Hindlimb muscle (tissue), 1 donor: ENCODE measurements at regions not wholly inside any gene's neighbourhood (a gene's known extent, or its start where the extent isn't known, plus 50 kb on each side); places are given as distances from the start of the nearest gene placed in this dataset.

Experiments
- DNase-seq: peaks from one replicate; pipeline ENCODE4 v3.0.0-alpha.2; 2013

DNA sequence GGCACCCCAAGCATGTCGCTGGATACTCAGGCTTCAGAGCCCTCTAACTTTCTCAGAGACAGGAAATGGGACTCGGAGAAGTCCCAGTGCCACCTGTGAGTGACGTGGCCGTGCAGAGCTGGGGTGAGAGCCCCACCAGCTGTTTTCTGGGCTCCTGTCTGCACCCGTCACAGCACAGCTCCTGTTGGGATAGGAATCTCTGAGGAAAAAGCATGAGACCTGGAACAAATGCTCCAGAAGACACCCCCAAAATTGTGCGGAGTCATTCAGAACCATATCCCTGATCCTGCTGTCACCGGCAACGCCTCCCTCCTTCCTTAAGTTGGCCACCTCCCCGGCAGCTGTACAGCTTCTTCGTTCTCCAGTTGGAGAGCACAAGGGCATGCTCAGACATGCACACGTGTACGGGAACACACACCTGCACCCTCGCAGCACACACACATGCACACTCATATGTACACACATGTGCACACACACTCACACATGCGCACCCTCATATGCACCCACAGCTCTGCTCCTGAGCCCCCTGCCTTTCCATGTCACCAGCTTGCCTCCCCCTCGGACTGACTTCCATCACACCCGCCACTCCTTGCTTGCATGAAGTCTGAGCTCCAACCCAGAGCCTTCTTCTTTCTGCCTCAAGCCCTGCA, 1430.0 kb downstream of the BRD1 start:
- DNase-seq, result no peak

GRCh38 chr22:48396785-48397530, 1430.7 kb downstream of the BRD1 start:
- DNase-seq, result no peak

- DNase-seq, result no peak
These were observed 1431.4 kb downstream of the BRD1 start for GRCh38 chr22:48396091-48396784.

DNA sequence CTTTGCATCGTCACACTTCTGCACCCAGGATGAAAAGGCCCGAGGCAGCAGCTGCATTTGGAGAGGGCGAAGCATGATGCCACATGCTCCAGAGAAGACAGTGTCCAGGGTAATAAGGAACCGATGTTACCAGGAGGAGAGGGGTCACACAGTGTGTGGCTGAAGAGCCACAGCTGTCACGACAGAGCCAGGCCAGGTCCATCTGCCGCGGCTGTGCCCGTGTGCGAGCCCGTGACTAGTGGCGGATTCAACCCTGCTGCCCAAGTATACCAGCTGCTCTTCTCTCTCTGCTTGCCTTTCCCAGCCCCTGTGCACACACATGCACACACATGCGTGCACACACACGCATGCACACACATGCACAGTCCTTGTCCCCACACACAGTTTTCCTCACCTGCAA, 1432.5 kb downstream of the BRD1 start:
- DNase-seq, result no peak

DNA sequence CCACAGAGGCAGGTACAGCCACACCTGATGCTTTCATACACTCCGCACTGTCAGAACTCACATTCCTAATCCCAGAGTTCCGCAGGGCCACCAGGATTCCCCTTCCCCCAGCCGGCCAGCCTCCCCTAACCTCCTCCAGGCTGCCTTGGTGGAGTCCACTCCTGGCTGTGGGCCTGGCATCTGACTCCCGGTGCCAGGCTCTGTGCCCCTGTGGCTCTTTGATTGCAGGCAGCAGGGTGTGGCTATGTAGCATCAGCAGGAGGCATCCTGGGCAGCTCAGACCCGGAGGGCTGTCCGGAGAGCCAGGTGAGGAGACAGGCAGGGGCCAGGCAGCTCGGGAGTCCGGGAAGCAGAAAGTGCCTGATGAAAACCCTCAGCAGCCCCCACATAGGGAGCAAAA, 1432.9 kb downstream of the BRD1 start:
- no peak for DNase-seq

DNA sequence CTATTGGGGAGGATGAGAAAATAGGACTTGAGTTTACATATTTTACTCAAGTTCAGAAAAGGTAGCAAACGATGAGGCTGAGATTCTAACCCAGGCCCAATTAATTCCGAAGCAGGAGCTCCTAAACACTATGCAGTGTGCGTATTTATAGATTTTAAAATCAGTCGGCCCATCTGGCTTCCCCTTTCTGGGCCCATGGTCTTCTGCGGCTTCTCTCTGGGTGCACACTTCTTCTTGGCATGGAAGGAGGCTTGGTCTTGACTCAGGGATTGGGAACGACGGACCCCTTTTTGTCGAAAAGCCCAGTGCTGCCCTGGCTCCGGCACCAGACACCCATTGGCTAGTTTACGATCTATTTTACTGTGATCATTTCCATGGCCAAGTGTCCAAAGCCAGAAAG, 1433.8 kb downstream of the BRD1 start:
- no peak for DNase-seq

GRCh38 chr22:48393041-48393370, 1434.7 kb downstream of the BRD1 start:
- DNase-seq, result no peak

DNA sequence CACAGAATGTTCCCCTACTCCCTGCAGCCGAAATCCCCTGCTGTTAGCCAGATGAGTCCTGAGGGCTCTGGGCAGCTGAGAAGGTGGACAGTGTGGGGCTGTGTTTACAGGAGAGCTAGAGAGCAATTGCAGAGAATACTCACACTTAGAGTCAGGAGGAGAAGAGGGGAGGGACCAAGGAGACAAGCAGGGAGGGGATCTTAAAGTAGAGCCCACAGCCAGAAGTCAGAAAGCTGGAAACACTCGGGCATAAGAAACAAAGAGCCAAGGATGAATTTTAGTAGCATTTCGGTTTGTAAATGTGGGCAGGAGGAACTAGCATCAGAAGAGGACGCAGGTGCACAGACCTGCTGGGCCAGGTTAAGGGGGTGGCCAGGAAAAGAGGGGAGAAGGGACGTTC, 1435.9 kb downstream of the BRD1 start:
- no peak for DNase-seq

DNA sequence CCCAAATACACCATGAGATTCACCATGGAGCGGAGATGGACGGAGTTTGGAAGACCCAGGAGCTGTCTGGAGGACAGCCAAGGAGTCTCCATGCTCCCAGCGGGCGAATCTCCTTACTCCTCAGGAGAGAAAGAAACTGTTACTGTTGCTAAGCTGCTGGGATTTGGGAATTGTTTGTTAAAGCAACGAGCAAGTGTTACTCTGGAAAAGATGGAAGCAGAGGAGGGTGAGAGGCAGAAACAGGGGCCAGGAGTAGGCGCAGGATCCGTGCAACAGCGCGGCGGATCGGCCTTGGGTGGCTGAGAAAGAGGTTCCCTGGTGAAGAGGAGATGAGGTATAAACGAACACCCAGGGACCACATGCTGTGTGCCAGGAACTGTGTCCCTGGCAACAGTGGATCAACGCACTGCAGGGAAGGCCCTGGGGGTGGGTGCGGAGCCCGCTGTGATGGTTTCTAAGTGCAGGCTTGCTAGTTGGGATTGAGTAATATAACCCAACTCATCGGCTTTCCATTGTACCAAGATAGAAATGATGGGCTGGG, 1436.4 kb downstream of the BRD1 start:
- no peak for DNase-seq

GRCh38 chr22:48389916-48390315, 1437.8 kb downstream of the BRD1 start:
- DNase-seq, result no peak

DNA sequence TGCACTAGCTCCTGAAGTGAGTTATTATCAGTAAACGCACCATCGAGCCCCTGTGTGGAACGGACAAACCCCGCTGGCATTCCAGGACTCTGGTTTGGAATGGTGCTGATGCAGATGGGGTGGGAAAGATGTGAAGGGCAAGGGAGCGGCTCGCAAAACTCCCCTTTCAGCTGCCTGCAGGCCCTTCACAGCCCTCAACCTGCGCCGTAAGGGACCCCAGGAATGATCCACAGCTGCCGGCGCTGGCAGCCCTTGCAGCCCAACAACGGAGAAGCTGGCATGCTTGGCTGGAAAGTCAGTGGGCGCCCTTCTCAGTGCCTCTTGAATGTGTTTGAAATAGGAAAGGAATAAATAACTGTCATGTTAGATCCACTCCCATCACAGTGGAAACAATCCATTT, 1445.5 kb downstream of the BRD1 start:
- DNase-seq, result no peak

DNA sequence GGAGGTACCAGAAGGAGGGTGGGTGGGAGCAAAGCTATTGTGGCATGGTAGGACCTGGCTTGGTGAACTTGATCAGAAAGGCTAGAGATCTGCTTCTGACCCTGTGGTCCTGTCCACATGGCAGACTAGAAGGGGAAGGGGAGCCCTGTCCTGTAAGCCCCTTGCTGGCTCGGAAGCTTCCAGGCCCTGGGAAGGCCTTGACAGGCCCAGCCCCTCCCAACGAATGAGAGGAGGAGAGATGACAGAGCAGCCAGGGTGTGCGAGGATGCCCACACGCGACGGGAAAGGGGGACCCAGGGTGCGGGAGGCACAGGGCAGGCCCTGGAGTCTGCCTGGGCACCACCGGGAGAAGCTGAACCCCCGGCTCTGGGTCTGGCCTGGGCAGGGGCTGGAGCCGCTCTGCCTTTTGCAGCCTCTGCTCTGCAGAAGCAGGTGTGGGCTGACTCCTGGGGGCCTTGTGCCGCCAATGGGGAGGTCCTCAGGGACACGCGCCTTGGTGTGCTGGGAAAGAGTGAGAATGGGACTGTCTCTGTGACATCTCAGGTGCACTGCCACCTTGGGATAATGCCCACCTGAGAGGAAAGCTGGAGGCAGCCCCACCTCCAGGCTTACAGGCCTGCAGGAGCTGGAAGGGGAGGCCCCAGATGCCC, 1447.5 kb downstream of the BRD1 start:
- no peak for DNase-seq

DNA sequence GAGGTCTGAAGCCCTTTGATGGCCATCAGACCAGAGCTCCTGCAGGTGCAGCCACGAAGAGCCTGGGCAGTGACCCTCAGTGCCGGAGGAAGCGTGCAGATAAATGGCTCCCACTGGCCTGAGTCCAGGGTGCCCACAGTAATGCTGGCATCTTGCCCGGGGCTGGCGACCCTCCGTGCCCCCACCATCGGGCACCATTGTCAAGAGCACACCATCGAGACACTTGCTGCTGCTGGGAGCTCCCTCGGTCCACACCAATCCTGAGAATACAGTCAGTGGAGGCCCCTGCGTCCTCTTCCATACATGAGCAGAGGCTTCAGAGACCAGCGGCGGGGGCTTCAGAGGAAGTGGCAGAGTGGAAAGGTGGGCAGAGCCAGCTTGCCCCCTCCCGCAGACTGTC, 1448.3 kb downstream of the BRD1 start:
- no peak for DNase-seq

DNA sequence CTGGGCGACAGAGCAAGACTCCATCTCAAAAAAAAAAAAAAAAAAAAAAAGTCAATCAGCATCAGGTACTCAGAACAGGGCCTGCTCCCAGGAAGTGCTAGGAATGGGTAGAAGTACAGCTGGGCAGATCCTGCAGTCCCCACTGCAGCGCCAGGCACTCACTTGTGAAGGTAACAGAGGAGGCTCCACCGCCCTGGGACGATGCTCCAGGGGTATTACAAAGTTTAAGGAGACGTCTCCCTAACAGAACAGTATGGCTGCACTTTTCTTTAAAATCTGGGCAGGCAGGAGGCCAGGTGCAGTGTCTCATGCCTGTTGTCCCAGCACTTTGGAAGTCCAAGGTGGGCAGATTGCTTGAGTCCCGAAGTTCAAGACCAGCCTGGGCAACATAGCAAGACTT, 1449.0 kb downstream of the BRD1 start:
- no peak for DNase-seq

DNA sequence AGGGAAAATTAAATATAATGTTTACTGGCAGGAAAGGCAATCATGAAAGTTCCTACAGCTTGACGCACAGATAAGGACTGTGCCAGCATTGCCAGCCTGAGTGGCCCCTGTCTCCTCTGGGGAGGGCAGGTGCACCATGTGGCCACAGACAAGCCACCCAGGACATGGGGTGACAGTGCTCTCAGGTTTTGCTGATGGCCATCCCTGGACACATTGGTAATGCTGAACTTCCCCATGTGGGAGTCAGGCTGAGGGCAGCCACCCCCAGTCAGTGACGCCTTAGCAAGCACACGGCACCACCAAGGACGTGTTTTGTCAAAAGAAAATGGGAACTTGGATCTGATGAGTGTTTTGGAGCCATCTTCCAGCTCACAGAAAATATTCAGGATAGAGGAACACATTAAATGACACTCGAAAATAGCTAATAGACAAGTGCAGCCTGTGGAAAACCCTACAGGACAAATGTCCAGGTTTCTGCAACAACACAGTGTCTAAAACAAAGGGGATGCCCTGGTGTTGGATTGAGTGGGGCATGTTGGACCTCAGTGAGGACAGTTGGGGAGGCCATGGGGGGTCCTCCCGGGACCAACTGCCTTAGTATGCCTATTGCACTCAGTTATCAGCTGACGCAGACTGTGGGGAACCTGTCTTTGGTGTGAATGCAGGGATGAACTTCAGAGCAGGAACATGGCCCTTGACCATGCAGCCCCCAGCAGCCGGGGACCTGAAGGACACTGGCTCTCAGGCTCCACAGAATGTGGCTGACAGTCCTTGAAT, 1450.5 kb downstream of the BRD1 start:
- no peak for DNase-seq

DNA sequence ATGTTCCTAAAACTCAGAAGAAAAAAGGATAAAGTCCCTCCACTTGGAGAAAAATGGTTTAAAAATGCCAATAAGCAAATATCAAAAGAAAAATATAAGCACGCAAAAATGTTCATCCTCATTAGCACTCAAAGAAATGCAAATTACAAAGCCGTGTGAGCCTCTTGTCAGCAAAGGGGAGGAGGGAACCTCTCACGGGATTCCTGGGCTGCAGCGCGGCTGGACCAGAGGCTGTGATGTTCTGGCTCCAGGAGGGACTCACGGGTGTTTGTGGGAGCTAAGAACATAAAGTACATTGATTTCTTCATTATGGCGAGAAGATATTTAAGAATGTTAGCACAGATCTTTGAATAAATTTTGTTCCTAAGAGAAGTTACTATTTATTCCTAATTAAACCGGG, 1451.2 kb downstream of the BRD1 start:
- DNase-seq, result no peak

- DNase-seq, result no peak
These were observed 1454.0 kb downstream of the BRD1 start for GRCh38 chr22:48373626-48374173.

DNA sequence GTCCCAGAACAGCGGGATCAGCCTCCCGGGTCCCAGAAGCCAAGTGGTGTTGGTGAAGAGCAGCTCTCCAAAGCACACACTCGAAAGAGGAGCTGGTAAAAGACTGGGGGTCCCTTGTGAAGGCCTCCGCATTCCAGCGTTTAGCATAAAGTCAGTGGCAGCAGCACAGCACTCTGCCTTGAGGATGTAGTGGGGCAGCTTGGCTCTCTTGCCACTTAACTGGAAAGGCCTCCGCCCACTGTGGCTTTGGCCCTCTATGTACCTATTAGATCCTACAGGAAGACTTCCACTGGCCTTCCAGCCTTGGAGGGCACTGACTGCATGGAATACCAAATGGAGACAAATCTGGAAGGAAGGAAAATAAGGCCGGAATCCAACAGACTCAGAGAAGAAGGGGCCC, 1455.3 kb downstream of the BRD1 start:
- DNase-seq, result no peak

- no peak for DNase-seq
These were observed 1456.3 kb downstream of the BRD1 start for GRCh38 chr22:48371391-48371790.

DNA sequence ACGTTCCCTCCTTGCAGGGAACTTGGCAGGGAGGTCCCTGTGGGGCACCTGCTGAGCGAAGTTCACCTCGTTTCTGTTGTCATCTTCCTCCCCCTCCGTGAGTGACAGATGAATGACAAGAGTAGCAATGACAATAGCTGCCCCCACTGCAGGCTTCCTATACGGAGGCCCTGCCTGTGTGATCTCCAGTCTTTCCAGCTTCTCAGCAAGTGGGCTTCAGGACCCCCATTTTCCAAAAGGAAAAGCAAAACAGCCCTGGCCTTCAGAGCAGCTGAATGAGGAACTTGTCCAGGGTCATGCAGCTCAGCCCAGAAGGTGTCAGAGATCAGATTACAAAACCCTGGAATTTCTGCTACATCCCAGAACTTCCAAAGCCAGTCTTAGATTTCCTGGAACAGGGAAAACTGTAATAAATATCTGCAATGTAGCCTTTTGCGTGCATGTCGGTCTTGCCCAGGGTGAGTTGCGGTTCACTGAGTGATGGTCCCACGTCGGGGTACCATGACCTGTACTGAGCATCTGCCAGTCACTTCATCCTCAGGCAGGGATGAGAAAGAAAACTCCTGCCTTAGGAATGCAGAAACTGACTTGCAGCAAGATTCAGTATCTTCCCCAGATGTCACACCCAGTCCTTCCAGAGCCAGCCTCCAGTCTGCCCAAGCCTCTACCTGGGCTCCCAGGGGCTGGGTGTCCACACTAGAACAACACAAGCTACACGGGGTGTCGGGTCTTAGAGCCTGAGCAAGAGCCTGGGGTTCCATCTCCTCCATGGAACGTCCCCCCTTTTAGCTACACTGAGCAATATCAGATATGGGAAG, 1457.0 kb downstream of the BRD1 start:
- no peak for DNase-seq
